ENCODE measurements at regions not wholly inside any gene's neighbourhood (a gene's known extent, or its start where the extent isn't known, plus 50 kb on each side); places are given as distances from the start of the nearest gene placed in this dataset.
"Not testable (repeated sequence)": the region's sequence is repeated elsewhere in the genome, so short reads cannot be mapped to it uniquely, and the experiment has no call there.

- DNase-seq: no peak
Measured at GRCh38 chr13:43946281-43946680, 66.6 kb downstream of the LACC1 start.

- no peak for DNase-seq
Measured at GRCh38 chr13:43947897-43948458, 68.3 kb downstream of the LACC1 start.

GRCh38 chr13:43953370-43953769 lies 73.7 kb downstream of the LACC1 start:
- no peak for DNase-seq

GRCh38 chr13:43956975-43957374 lies 77.3 kb downstream of the LACC1 start:
- not testable (repeated sequence) for DNase-seq

- DNase-seq: no peak
Measured at GRCh38 chr13:43959291-43959690, 79.6 kb downstream of the LACC1 start.

- DNase-seq: no peak
Measured at GRCh38 chr13:43961909-43962308, 82.2 kb downstream of the LACC1 start.

GRCh38 chr13:43963726-43964125 lies 84.0 kb downstream of the LACC1 start:
- DNase-seq: no peak

- DNase-seq: no peak
Measured at GRCh38 chr13:43964698-43965458, 85.2 kb downstream of the LACC1 start.

- DNase-seq: no peak
Measured at GRCh38 chr13:43965459-43965845, 85.7 kb downstream of the LACC1 start.

GRCh38 chr13:43968251-43968942 lies 88.7 kb downstream of the LACC1 start:
- not testable (repeated sequence) for DNase-seq

- not testable (repeated sequence) for DNase-seq
Measured at GRCh38 chr13:43968943-43969690, 89.4 kb downstream of the LACC1 start.

GRCh38 chr13:43969919-43970318 lies 90.2 kb downstream of the LACC1 start:
- not testable (repeated sequence) for DNase-seq

- not testable (repeated sequence) for DNase-seq
Measured at GRCh38 chr13:43970520-43971242, 91.0 kb downstream of the LACC1 start.

GRCh38 chr13:43971324-43971723 lies 91.6 kb downstream of the LACC1 start:
- DNase-seq: not testable (repeated sequence)

- DNase-seq: no peak
Measured at GRCh38 chr13:43977911-43978310, 98.2 kb downstream of the LACC1 start.

GRCh38 chr13:43978688-43979087 lies 99.0 kb downstream of the LACC1 start:
- no peak for DNase-seq

GRCh38 chr13:43979492-43979891 lies 99.8 kb downstream of the LACC1 start:
- DNase-seq: no peak

- no peak for DNase-seq
Measured at GRCh38 chr13:43980587-43980986, 100.9 kb downstream of the LACC1 start.

GRCh38 chr13:43981091-43981490 lies 101.4 kb downstream of the LACC1 start:
- no peak for DNase-seq

- no peak for DNase-seq
Measured at GRCh38 chr13:43981512-43982301, 102.0 kb downstream of the LACC1 start.

GRCh38 chr13:43983373-43983772 lies 103.7 kb downstream of the LACC1 start:
- DNase-seq: no peak

GRCh38 chr13:43984292-43984691 lies 104.6 kb downstream of the LACC1 start:
- DNase-seq: no peak

Measured in stimulated activated CD4-positive, alpha-beta T cell treated with anti-CD3 and anti-CD28 coated beads, Interleukin-4, amount 100 ng/mL, for 4 hours (primary cell).